Peyer's patch (tissue), 4 donors: ENCODE measurements at regions not wholly inside any gene's neighbourhood (a gene's known extent, or its start where the extent isn't known, plus 50 kb on each side); places are given as distances from the start of the nearest gene placed in this dataset.

Experiments
- CTCF ChIP-seq, 6 experiments: fragments of 450-650 bp in 4 of 6; fragments of 200-600 bp in 2 of 6; sonication (generic) in 1 of 6; IDR thresholded peaks; one replicate each; pipeline ENCODE4 v1.5.1; 2017 to 2019; ENCODE audit warnings: antibody characterized with exemption in 6 of 6, mild to moderate bottlenecking in 3 of 6, moderate library complexity in 1 of 6
- POLR2A ChIP-seq, 2 donors: fragments of 450-650 bp; IDR thresholded peaks; one replicate each; pipeline ENCODE4 v1.5.1; 2017; ENCODE audit warnings: antibody characterized with exemption in 2 of 2, mild to moderate bottlenecking in 2 of 2, moderate library complexity in 2 of 2

GRCh38 chr14:83128783-83129182 lies 1595.1 kb upstream of the SEL1L start:
- TF ChIP-seq POLR2A (IDR thresholded peaks at IDR 0.05) (no peak), CTCF (IDR thresholded peaks at IDR 0.05) (no peak)
